ENCODE measurements at regions not wholly inside any gene's neighbourhood (a gene's known extent, or its start where the extent isn't known, plus 50 kb on each side); places are given as distances from the start of the nearest gene placed in this dataset.

DNA sequence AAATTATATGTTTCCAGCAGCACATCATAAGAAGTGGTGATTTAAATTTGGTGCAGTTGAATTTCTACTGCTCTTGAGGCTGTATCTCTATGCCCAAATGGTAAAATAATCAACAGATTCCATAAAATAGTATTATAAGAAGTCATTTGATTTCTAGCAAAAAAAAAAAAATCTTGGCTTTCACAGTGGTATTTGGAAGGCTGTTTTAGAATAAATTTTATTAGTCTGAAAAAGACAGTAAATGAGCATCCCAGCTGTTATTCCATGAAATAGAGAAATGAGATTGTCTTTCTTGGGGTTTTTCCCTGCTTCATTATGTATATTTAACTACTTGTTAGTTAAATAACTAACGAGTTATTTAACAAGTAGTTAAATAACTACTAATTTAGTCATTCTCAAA is 156.0 kb upstream of the ABI3BP start:
- DNase-seq = no peak
- H3K27me3 Mint-ChIP-seq (ENCODE audit: unreplicated experiment) = no peaks in the 10 kb centered on the region
- H3K27ac Mint-ChIP-seq (ENCODE audit: unreplicated experiment) = no peak overlapping the region
- peaks cover 20% of the 10 kb centered on the region for H3K4me1 Mint-ChIP-seq (ENCODE audit: low read depth, unreplicated experiment)
- TF ChIP-seq, protein P1, sequence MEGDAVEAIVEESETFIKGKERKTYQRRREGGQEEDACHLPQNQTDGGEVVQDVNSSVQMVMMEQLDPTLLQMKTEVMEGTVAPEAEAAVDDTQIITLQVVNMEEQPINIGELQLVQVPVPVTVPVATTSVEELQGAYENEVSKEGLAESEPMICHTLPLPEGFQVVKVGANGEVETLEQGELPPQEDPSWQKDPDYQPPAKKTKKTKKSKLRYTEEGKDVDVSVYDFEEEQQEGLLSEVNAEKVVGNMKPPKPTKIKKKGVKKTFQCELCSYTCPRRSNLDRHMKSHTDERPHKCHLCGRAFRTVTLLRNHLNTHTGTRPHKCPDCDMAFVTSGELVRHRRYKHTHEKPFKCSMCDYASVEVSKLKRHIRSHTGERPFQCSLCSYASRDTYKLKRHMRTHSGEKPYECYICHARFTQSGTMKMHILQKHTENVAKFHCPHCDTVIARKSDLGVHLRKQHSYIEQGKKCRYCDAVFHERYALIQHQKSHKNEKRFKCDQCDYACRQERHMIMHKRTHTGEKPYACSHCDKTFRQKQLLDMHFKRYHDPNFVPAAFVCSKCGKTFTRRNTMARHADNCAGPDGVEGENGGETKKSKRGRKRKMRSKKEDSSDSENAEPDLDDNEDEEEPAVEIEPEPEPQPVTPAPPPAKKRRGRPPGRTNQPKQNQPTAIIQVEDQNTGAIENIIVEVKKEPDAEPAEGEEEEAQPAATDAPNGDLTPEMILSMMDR (IDR thresholded peaks at IDR 0.05; ENCODE audit: unreplicated experiment) = no peak
- BruUV-seq (replicated peaks) = no TSS peak
- CTCF ChIA-PET = interaction anchor here (0.5 kb wide), 1 partner anchor 101 kb away, joined by 4 read pairs; no protein-coding TSS in a partner anchor
- no peaks in the 10 kb centered on the region for H3K9me3 Mint-ChIP-seq (ENCODE audit: low read depth, unreplicated experiment)
- intact Hi-C loops (cut with micrococcal nuclease; ENCODE audit: unreplicated experiment) = no loop called here
- peaks cover 4% of the 10 kb centered on the region for H3K36me3 Mint-ChIP-seq (ENCODE audit: insufficient read depth, unreplicated experiment)
- no peak overlapping the region for H3K4me3 Mint-ChIP-seq (ENCODE audit: low read depth, unreplicated experiment)

DNA sequence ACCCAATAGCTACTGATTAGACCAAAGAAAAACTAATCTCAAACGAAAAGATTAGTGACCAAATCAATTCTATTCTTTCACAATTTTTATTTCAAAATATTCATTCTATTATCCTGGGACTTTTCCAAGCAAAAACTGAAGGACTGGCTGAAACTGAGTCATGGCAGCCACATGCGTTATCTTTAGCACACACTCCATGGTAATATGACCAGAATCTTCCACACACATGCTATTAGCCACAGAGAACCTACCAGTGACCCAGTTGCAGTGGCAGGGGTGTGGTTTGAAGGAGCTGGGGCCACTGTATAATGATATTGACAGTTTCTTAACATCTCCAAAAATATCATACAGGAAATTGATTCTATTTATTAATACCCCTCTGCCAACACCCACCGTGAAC is 154.8 kb upstream of the ABI3BP start:
- peaks cover 4% of the 10 kb centered on the region for H3K36me3 Mint-ChIP-seq (ENCODE audit: insufficient read depth, unreplicated experiment)
- no peaks in the 10 kb centered on the region for H3K9me3 Mint-ChIP-seq (ENCODE audit: low read depth, unreplicated experiment)
- H3K4me1 Mint-ChIP-seq (ENCODE audit: low read depth, unreplicated experiment) = peaks cover 33% of the 10 kb centered on the region
- CTCF ChIA-PET = no interaction called here
- H3K27ac Mint-ChIP-seq (ENCODE audit: unreplicated experiment) = no peak overlapping the region
- no peak overlapping the region for H3K4me3 Mint-ChIP-seq (ENCODE audit: low read depth, unreplicated experiment)
- intact Hi-C loops (cut with micrococcal nuclease; ENCODE audit: unreplicated experiment) = no loop called here
- DNase-seq = no peak
- BruUV-seq (replicated peaks) = no TSS peak
- TF ChIP-seq, protein P1 (IDR thresholded peaks at IDR 0.05; ENCODE audit: unreplicated experiment) = no peak
- no peaks in the 10 kb centered on the region for H3K27me3 Mint-ChIP-seq (ENCODE audit: unreplicated experiment)

DNA sequence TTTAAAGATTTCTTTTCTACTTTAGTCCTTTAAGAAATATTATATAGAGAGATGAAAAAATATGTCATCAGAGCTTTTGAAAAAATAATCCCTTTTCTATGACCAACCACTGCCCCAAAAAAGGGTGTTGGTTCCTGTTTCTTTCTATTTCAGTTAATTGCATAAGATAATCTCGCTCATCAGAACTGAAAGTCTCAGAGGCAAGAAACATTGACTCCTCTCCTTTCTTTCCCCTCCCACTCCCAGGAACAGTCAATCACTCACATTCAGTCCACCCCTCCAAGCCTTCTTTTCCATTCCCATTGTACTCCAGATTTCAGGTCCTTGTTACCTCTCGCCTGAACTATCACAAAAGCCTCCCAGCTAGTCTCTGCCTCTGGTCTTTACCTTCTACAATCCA is 153.7 kb upstream of the ABI3BP start:
- Mint-ChIP-seq H3K4me3 (ENCODE audit: low read depth, unreplicated experiment) (no peak overlapping the region), H3K27me3 (ENCODE audit: unreplicated experiment) (no peaks in the 10 kb centered on the region), H3K36me3 (ENCODE audit: insufficient read depth, unreplicated experiment) (peaks cover 4% of the 10 kb centered on the region), H3K27ac (ENCODE audit: unreplicated experiment) (peak overlapping the region; percentile 37), H3K9me3 (ENCODE audit: low read depth, unreplicated experiment) (no peaks in the 10 kb centered on the region), H3K4me1 (ENCODE audit: low read depth, unreplicated experiment) (peaks cover 39% of the 10 kb centered on the region)
- no peak for DNase-seq
- intact Hi-C loops (cut with micrococcal nuclease; ENCODE audit: unreplicated experiment) = no loop called here
- TF ChIP-seq, protein P1 (IDR thresholded peaks at IDR 0.05; ENCODE audit: unreplicated experiment) = no peak
- CTCF ChIA-PET = no interaction called here
- BruUV-seq (replicated peaks) = no TSS peak

DNA sequence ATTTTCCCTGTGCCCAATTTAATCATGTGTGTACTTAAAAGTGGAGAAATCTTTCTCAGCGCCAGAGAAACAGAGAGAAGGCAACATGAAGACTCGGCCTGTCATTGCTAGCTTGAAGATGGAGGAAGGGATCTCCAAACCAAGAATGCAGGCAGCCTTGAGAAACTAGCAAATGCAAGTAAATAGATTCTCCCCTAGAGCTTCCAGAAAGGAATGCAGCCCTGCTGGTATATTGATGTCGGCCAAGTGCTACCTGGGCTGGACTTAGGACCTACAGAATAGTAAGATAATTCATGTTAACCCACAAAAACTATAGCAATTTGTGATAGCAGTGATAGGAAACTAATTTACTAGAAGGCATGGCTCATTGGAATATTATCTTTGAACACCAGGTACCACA is 150.9 kb upstream of the ABI3BP start:
- Mint-ChIP-seq H3K4me3 (ENCODE audit: low read depth, unreplicated experiment) (no peak overlapping the region), H3K27me3 (ENCODE audit: unreplicated experiment) (no peaks in the 10 kb centered on the region), H3K9me3 (ENCODE audit: low read depth, unreplicated experiment) (no peaks in the 10 kb centered on the region), H3K36me3 (ENCODE audit: insufficient read depth, unreplicated experiment) (peaks cover 4% of the 10 kb centered on the region), H3K27ac (ENCODE audit: unreplicated experiment) (no peak overlapping the region), H3K4me1 (ENCODE audit: low read depth, unreplicated experiment) (peaks cover 58% of the 10 kb centered on the region)
- DNase-seq = peak; percentile 46
- CTCF ChIA-PET = interaction anchor here (1.3 kb wide), 1 partner anchor 74 kb away, joined by 5 read pairs; no protein-coding TSS in a partner anchor
- no TSS peak for BruUV-seq (replicated peaks)
- intact Hi-C loops (cut with micrococcal nuclease; ENCODE audit: unreplicated experiment) = loop anchor here (1.0 kb wide), 2 partner anchors 45 to 72 kb away; no protein-coding TSS in a partner anchor
- TF ChIP-seq, protein P1 (IDR thresholded peaks at IDR 0.05; ENCODE audit: unreplicated experiment) = no peak

All from Calu3 (cell line).